PC-3 (cell line): ENCODE measurements at regions not wholly inside any gene's neighbourhood (a gene's known extent, or its start where the extent isn't known, plus 50 kb on each side); places are given as distances from the start of the nearest gene placed in this dataset.

Experiments used
- ATAC-seq: fragments of 200-7000 bp; cut with Tn5 transposase; 2 replicates; pipeline ENCODE4 v1.9.1; 2020; ENCODE audit warnings: mild to moderate bottlenecking, moderate library complexity
- BruUV-seq: library from RNA; stranded (reverse); fragments of 400-500 nt; replicated peaks from 2 replicates; lab custom pipeline; 2021; lab: Mats Ljungman, UMichigan
- CTCF ChIA-PET: fragments of 300-600 bp; sonication (Branson Sonifier 250); formaldehyde crosslinking; loops from one replicate; lab custom pipeline; 2022; ENCODE audit warnings: antibody characterized with exemption; lab: Charles Lee
- POLR2A ChIA-PET: fragments of 300-600 bp; sonication (Branson Sonifier 250); formaldehyde crosslinking; loops from one replicate; lab custom pipeline; 2022; ENCODE audit warnings: antibody characterized with exemption; ENCODE audit not compliant: unreplicated experiment; lab: Charles Lee
- DNase-seq: peaks from one replicate; pipeline ENCODE4 v3.0.0-alpha.2; 2015
- H2AFZ ChIP-seq: fragments of 300-600 bp; sonication (generic); 2 replicates; pipeline ENCODE4 v1.6.0; 2016; ENCODE audit warnings: antibody characterized with exemption, low read length
- H3F3A ChIP-seq: fragments of 300-600 bp; sonication (generic); one replicate; pipeline ENCODE4 v1.6.0; 2017; ENCODE audit warnings: antibody characterized with exemption, low read length, control low read depth, mild to moderate bottlenecking; ENCODE audit not compliant: unreplicated experiment
- H3K27ac ChIP-seq: fragments of 300-600 bp; sonication (generic); 2 replicates; pipeline ENCODE4 v1.5.1; 2016; ENCODE audit warnings: mild to moderate bottlenecking, low read length
- H3K27me3 ChIP-seq: fragments of 300-600 bp; sonication (generic); 2 replicates; pipeline ENCODE4 v1.6.1; 2016; ENCODE audit warnings: low read length, mixed read lengths
- H3K36me3 ChIP-seq: fragments of 300-600 bp; sonication (generic); 2 replicates; pipeline ENCODE4 v1.6.1; 2016; ENCODE audit warnings: low read depth, mixed run types, low read length, mixed read lengths
- H3K4me1 ChIP-seq: fragments of 300-600 bp; sonication (generic); 2 replicates; pipeline ENCODE4 v1.5.1; 2016; ENCODE audit warnings: low read length; ENCODE audit not compliant: insufficient read depth
- H3K4me2 ChIP-seq: fragments of 300-600 bp; sonication (generic); 2 replicates; pipeline ENCODE4 v1.6.0; 2016; ENCODE audit warnings: low read length
- H3K4me3 ChIP-seq: fragments of 300-600 bp; sonication (generic); 2 replicates; pipeline ENCODE4 v1.5.1; 2016; ENCODE audit warnings: mild to moderate bottlenecking, low read length, mixed read lengths
- H3K79me2 ChIP-seq: fragments of 300-600 bp; sonication (generic); 2 replicates; pipeline ENCODE4 v1.6.1; 2017; ENCODE audit warnings: low read length, mixed read lengths
- H3K9ac ChIP-seq: fragments of 300-600 bp; sonication (generic); 2 replicates; pipeline ENCODE4 v1.6.0; 2016; ENCODE audit warnings: mild to moderate bottlenecking, low read length
- H3K9me2 ChIP-seq: fragments of 300-600 bp; sonication (generic); replicated peaks from 2 replicates; pipeline ENCODE4 v1.6.1; 2016; ENCODE audit warnings: mixed run types, low read length, mixed read lengths
- H3K9me3 ChIP-seq: fragments of 300-600 bp; sonication (generic); 2 replicates; pipeline ENCODE4 v1.6.1; 2016; ENCODE audit warnings: low read length, mixed read lengths
- H4K20me1 ChIP-seq: fragments of 300-600 bp; sonication (generic); 2 replicates; pipeline ENCODE4 v1.6.1; 2016; ENCODE audit warnings: low read length, mixed read lengths
- CTCF ChIP-seq: fragments of 300-600 bp; sonication (generic); conservative IDR thresholded peaks from 2 replicates; pipeline ENCODE4 v1.5.1; 2017; ENCODE audit warnings: antibody characterized with exemption, low read depth, mild to moderate bottlenecking, low read length
- EZH2 ChIP-seq: fragments of 300-600 bp; sonication (generic); IDR thresholded peaks from one replicate; pipeline ENCODE4 v1.6.1; 2017; ENCODE audit warnings: antibody characterized with exemption, mild to moderate bottlenecking, low read length; ENCODE audit not compliant: unreplicated experiment
- EZH2phosphoT487 ChIP-seq: fragments of 300-600 bp; sonication (generic); IDR thresholded peaks from 2 replicates; pipeline ENCODE4 v1.6.1; 2018; ENCODE audit warnings: mild to moderate bottlenecking, antibody characterized with exemption, low read length, borderline replicate concordance
- intact Hi-C: fragments of 100-400 bp; cut with micrococcal nuclease; formaldehyde crosslinking; loops from 2 replicates; pipeline ENCODE4 v1.9.0; 2023

GRCh38 chr18:75923169-75923568, 495.7 kb upstream of the SMIM21 start:
- Histone ChIP-seq H2AFZ (no peak overlapping the region), H3K4me3 (no peak overlapping the region), H3K9me3 (no peaks in the 10 kb centered on the region), H4K20me1 (no peaks in the 10 kb centered on the region), H3K4me2 (no peak overlapping the region), H3K79me2 (no peaks in the 10 kb centered on the region), H3K4me1 (no peaks in the 10 kb centered on the region), H3K9ac (no peak overlapping the region), H3F3A (no peaks in the 10 kb centered on the region), H3K36me3 (no peaks in the 10 kb centered on the region), H3K27me3 (no peaks in the 10 kb centered on the region), H3K9me2 (no peaks in the 10 kb centered on the region; the same call in 1 of the 2 replicates), H3K27ac (no peak overlapping the region)
- peak; percentile 31 for DNase-seq
- ATAC-seq = no peak
- intact Hi-C loops = no loop called here
- CTCF ChIA-PET = no interaction called here
- POLR2A ChIA-PET = no interaction called here
- no peak for TF ChIP-seq EZH2phosphoT487
- no peak for TF ChIP-seq CTCF
- TF ChIP-seq EZH2 = no peak
- BruUV-seq = no TSS peak

GRCh38 chr18:75916624-75916982, 489.1 kb upstream of the SMIM21 start:
- Histone ChIP-seq H3K79me2 (no peaks in the 10 kb centered on the region), H2AFZ (no peak overlapping the region), H3K4me3 (no peak overlapping the region), H3K9ac (no peak overlapping the region), H3K9me3 (no peaks in the 10 kb centered on the region), H3F3A (no peaks in the 10 kb centered on the region), H3K27ac (no peak overlapping the region), H3K4me2 (no peak overlapping the region), H3K27me3 (peaks cover 23% of the 10 kb centered on the region), H4K20me1 (no peaks in the 10 kb centered on the region), H3K4me1 (no peaks in the 10 kb centered on the region), H3K36me3 (no peaks in the 10 kb centered on the region), H3K9me2 (no peaks in the 10 kb centered on the region)
- TF ChIP-seq CTCF (no peak), EZH2phosphoT487 (no peak), EZH2 (no peak)
- POLR2A ChIA-PET = no interaction called here
- no TSS peak for BruUV-seq
- ATAC-seq (no peak), DNase-seq (no peak)
- CTCF ChIA-PET = no interaction called here
- intact Hi-C loops = no loop called here

- POLR2A ChIA-PET = no interaction called here
Observed at GRCh38 chr18:75915941-75916623, 488.6 kb upstream of the SMIM21 start.

More at GRCh38 chr18:75915941-75916623, 488.6 kb upstream of the SMIM21 start:
- Histone ChIP-seq H4K20me1 (no peaks in the 10 kb centered on the region), H3K27ac (no peak overlapping the region), H3K79me2 (no peaks in the 10 kb centered on the region), H3F3A (no peaks in the 10 kb centered on the region), H2AFZ (no peak overlapping the region), H3K4me1 (no peaks in the 10 kb centered on the region), H3K9me3 (no peaks in the 10 kb centered on the region), H3K4me2 (no peak overlapping the region), H3K9ac (no peak overlapping the region), H3K27me3 (peaks cover 23% of the 10 kb centered on the region), H3K4me3 (no peak overlapping the region), H3K36me3 (no peaks in the 10 kb centered on the region), H3K9me2 (no peaks in the 10 kb centered on the region)
- TF ChIP-seq EZH2phosphoT487 (no peak), EZH2 (no peak), CTCF (no peak)
- intact Hi-C loops = no loop called here
- ATAC-seq (no peak), DNase-seq (no peak)
- no TSS peak for BruUV-seq
- CTCF ChIA-PET = interaction anchor here (0.7 kb wide), 1 partner anchor 11 kb away, joined by 3 read pairs; no protein-coding TSS in a partner anchor
